ENCODE measurements at regions not wholly inside any gene's neighbourhood (a gene's known extent, or its start where the extent isn't known, plus 50 kb on each side); places are given as distances from the start of the nearest gene placed in this dataset.
"Not testable (repeated sequence)": the region's sequence is repeated elsewhere in the genome, so short reads cannot be mapped to it uniquely, and the experiment has no call there.

DNA sequence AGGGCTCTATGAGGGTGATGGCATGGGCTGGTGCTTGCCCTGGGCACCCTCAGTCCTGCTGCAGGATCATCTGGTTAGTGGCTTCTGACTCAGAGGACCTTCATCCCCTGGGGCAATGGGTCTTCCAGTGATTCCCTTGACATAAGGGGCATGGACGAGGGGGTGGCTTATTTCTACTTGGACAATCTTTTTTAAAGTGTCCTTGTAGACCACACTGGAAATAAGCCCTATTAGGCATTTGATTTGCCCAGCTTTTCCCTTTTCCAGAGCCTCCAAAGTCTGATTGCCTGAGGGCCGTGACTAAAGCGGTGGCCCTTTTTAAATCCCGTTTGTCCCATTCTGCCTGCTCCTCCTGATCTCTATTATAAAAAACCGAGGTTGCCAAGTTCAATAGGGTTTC, 251.2 kb upstream of the CNR1 start:
- intact Hi-C loops (cut with DNase I, micrococcal nuclease); H3K36me3 ChIP-seq (ENCODE audit: low read depth); H3K4me1 ChIP-seq (ENCODE audit: low read depth); DNase-seq; H3K9me3 ChIP-seq; H3K4me3 ChIP-seq; ATAC-seq: not testable (repeated sequence)

- intact Hi-C loops (cut with DNase I, micrococcal nuclease): no loop called here
- no peak for DNase-seq
- TF ChIP-seq CTCF (IDR thresholded peaks at IDR 0.05): no peak
- Histone ChIP-seq H3K4me3 (no peak overlapping the region), H3K4me1 (ENCODE audit: low read depth) (no peaks in the 10 kb centered on the region), H3K36me3 (ENCODE audit: low read depth) (no peaks in the 10 kb centered on the region), H3K9me3 (no peaks in the 10 kb centered on the region)
- no peak for ATAC-seq
These were observed 247.3 kb upstream of the CNR1 start for GRCh38 chr6:88413459-88413858.

DNA sequence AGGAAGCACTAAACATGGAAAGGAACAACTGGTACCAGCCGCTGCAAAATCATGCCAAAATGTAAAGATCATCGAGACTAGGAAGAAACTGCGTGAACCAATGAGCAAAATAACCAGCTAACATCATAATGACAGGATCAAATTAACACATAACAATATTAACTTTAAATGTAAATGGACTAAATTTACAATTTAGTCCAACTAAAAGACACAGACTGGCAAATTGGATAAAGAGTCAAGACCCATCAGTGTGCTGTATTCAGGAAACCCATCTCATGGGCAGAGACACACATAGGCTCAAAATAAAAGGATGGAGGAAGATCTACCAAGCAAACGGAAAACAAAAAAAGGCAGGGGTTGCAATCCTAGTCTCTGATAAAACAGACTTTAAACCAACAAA, 242.2 kb upstream of the CNR1 start:
- intact Hi-C loops (cut with DNase I, micrococcal nuclease); H3K4me1 ChIP-seq (ENCODE audit: low read depth); DNase-seq; H3K9me3 ChIP-seq; H3K36me3 ChIP-seq (ENCODE audit: low read depth); ATAC-seq; H3K4me3 ChIP-seq: not testable (repeated sequence)

GRCh38 chr6:88406674-88407073, 240.5 kb upstream of the CNR1 start:
- H3K4me3 ChIP-seq; intact Hi-C loops (cut with DNase I, micrococcal nuclease); H3K36me3 ChIP-seq (ENCODE audit: low read depth); DNase-seq; H3K4me1 ChIP-seq (ENCODE audit: low read depth); ATAC-seq; H3K9me3 ChIP-seq: not testable (repeated sequence)

- H3K36me3 ChIP-seq (ENCODE audit: low read depth): no peaks in the 10 kb centered on the region
- H3K4me1 ChIP-seq (ENCODE audit: low read depth): no peaks in the 10 kb centered on the region
- no peak for TF ChIP-seq CTCF (IDR thresholded peaks at IDR 0.05)
- DNase-seq (no peak), ATAC-seq (no peak)
- H3K4me3 ChIP-seq: no peak overlapping the region
- intact Hi-C loops (cut with DNase I, micrococcal nuclease): no loop called here
- no peaks in the 10 kb centered on the region for H3K9me3 ChIP-seq
These were observed 237.3 kb upstream of the CNR1 start for GRCh38 chr6:88403486-88403885.

- intact Hi-C loops (cut with DNase I, micrococcal nuclease): no loop called here
These were observed 236.8 kb upstream of the CNR1 start for GRCh38 chr6:88402909-88403308.

GRCh38 chr6:88390998-88391397, 224.9 kb upstream of the CNR1 start:
- H3K4me3 ChIP-seq; intact Hi-C loops (cut with DNase I, micrococcal nuclease): not testable (repeated sequence)

More at GRCh38 chr6:88402909-88403308, 236.8 kb upstream of the CNR1 start:
- TF ChIP-seq CTCF (IDR thresholded peaks at IDR 0.05): no peak
- H3K4me3 ChIP-seq: no peak overlapping the region
- no peaks in the 10 kb centered on the region for H3K9me3 ChIP-seq
- no peak for ATAC-seq
- no peaks in the 10 kb centered on the region for H3K4me1 ChIP-seq (ENCODE audit: low read depth)
- no peak for DNase-seq
- H3K36me3 ChIP-seq (ENCODE audit: low read depth): no peaks in the 10 kb centered on the region

GRCh38 chr6:88388589-88388988, 222.4 kb upstream of the CNR1 start:
- no peaks in the 10 kb centered on the region for H3K9me3 ChIP-seq
- DNase-seq: no peak
- H3K4me1 ChIP-seq (ENCODE audit: low read depth): no peaks in the 10 kb centered on the region
- H3K4me3 ChIP-seq: no peak overlapping the region
- H3K36me3 ChIP-seq (ENCODE audit: low read depth): no peaks in the 10 kb centered on the region
- no peak for TF ChIP-seq CTCF (IDR thresholded peaks at IDR 0.05)
- intact Hi-C loops (cut with DNase I, micrococcal nuclease): no loop called here
- ATAC-seq: no peak

More at GRCh38 chr6:88390998-88391397, 224.9 kb upstream of the CNR1 start:
- H3K4me1 ChIP-seq (ENCODE audit: low read depth); H3K9me3 ChIP-seq; DNase-seq; H3K36me3 ChIP-seq (ENCODE audit: low read depth); ATAC-seq: not testable (repeated sequence)
